HG02970 (cell line): ENCODE measurements at regions not wholly inside any gene's neighbourhood (a gene's known extent, or its start where the extent isn't known, plus 50 kb on each side); places are given as distances from the start of the nearest gene placed in this dataset.
"Not testable (repeated sequence)": the region's sequence is repeated elsewhere in the genome, so short reads cannot be mapped to it uniquely, and the experiment has no call there.

ENCODE experiments used
- ATAC-seq: cut with Tn5 transposase; IDR thresholded peaks from one replicate; pipeline ENCODE4 v1.9.1; 2021; ENCODE audit warnings: mild to moderate bottlenecking, moderate library complexity, moderate number of reproducible peaks; ENCODE audit not compliant: unreplicated experiment, low FRiP score

- ATAC-seq, result no peak
Observed at GRCh38 chr7:65254061-65254460, 119.6 kb upstream of the ZNF92 start.

GRCh38 chr7:65251851-65252620, 121.6 kb upstream of the ZNF92 start:
- ATAC-seq, result no peak

- ATAC-seq, result no peak
Observed at GRCh38 chr7:65250697-65251395, 122.8 kb upstream of the ZNF92 start.

- no peak for ATAC-seq
Observed at GRCh38 chr7:65250216-65250615, 123.4 kb upstream of the ZNF92 start.

GRCh38 chr7:65247491-65247890, 126.2 kb upstream of the ZNF92 start:
- ATAC-seq, result no peak

- no peak for ATAC-seq
Observed at GRCh38 chr7:65239707-65240352, 133.8 kb upstream of the ZNF92 start.

- no peak for ATAC-seq
Observed at GRCh38 chr7:65239324-65239706, 134.3 kb upstream of the ZNF92 start.

GRCh38 chr7:65238785-65239184, 134.9 kb upstream of the ZNF92 start:
- ATAC-seq, result no peak

- no peak for ATAC-seq
Observed at GRCh38 chr7:65235586-65235985, 138.1 kb upstream of the ZNF92 start.

- no peak for ATAC-seq
Observed at GRCh38 chr7:65233409-65234034, 140.1 kb upstream of the ZNF92 start.

- ATAC-seq, result no peak
Observed at GRCh38 chr7:65230231-65230630, 143.4 kb upstream of the ZNF92 start.

GRCh38 chr7:65225422-65226006, 148.1 kb upstream of the ZNF92 start:
- ATAC-seq, result no peak

GRCh38 chr7:65222655-65223054, 151.0 kb upstream of the ZNF92 start:
- no peak for ATAC-seq

- no peak for ATAC-seq
Observed at GRCh38 chr7:65221683-65222082, 152.0 kb upstream of the ZNF92 start.

- ATAC-seq, result no peak
Observed at GRCh38 chr7:65219623-65220022, 154.0 kb upstream of the ZNF92 start.

- no peak for ATAC-seq
Observed at GRCh38 chr7:65216469-65216868, 157.2 kb upstream of the ZNF92 start.

GRCh38 chr7:65213260-65213659, 160.4 kb upstream of the ZNF92 start:
- ATAC-seq, result not testable (repeated sequence)

GRCh38 chr7:65199221-65199620, 174.4 kb upstream of the ZNF92 start:
- not testable (repeated sequence) for ATAC-seq

GRCh38 chr7:65193334-65194058, 180.2 kb upstream of the ZNF92 start:
- ATAC-seq, result not testable (repeated sequence)

GRCh38 chr7:65177041-65177440, 170.6 kb upstream of the ERV3-1 start:
- ATAC-seq, result not testable (repeated sequence)
